Activated T-cell treated with anti-CD3 and anti-CD28 coated beads for 24 hours (primary cell): ENCODE measurements at regions not wholly inside any gene's neighbourhood (a gene's known extent, or its start where the extent isn't known, plus 50 kb on each side); places are given as distances from the start of the nearest gene placed in this dataset.
"Not testable (repeated sequence)": the region's sequence is repeated elsewhere in the genome, so short reads cannot be mapped to it uniquely, and the experiment has no call there.

Experiments
- DNase-seq: peaks from one replicate; pipeline ENCODE4 v3.0.0-alpha.2; 2020; ENCODE audit warnings: low read depth

- no peak for DNase-seq
These were observed 507.1 kb downstream of the CENPC start for GRCh38 chr4:67038228-67038566.

GRCh38 chr4:67037504-67038227 is 507.6 kb downstream of the CENPC start:
- no peak for DNase-seq

- DNase-seq: no peak
These were observed 508.5 kb downstream of the CENPC start for GRCh38 chr4:67036791-67037190.

GRCh38 chr4:67035986-67036385 is 509.3 kb downstream of the CENPC start:
- no peak for DNase-seq

- DNase-seq: no peak
These were observed 509.8 kb downstream of the CENPC start for GRCh38 chr4:67035501-67035900.

GRCh38 chr4:67030636-67031035 is 514.7 kb downstream of the CENPC start:
- no peak for DNase-seq

- DNase-seq: no peak
These were observed 524.9 kb downstream of the CENPC start for GRCh38 chr4:67020438-67020797.

- no peak for DNase-seq
These were observed 525.4 kb downstream of the CENPC start for GRCh38 chr4:67019686-67020437.

GRCh38 chr4:67014592-67014991 is 530.7 kb downstream of the CENPC start:
- no peak for DNase-seq

GRCh38 chr4:67006791-67007190 is 538.5 kb downstream of the CENPC start:
- no peak for DNase-seq

GRCh38 chr4:66991521-66991920 is 553.8 kb downstream of the CENPC start:
- no peak for DNase-seq

GRCh38 chr4:66974665-66975064 is 570.6 kb downstream of the CENPC start:
- DNase-seq: no peak

- no peak for DNase-seq
These were observed 573.2 kb downstream of the CENPC start for GRCh38 chr4:66972087-66972486.

- DNase-seq: no peak
These were observed 580.8 kb downstream of the CENPC start for GRCh38 chr4:66964467-66964866.

GRCh38 chr4:66963084-66963483 is 582.2 kb downstream of the CENPC start:
- DNase-seq: no peak

- no peak for DNase-seq
These were observed 586.1 kb downstream of the CENPC start for GRCh38 chr4:66959207-66959606.

GRCh38 chr4:66956852-66957251 is 588.5 kb downstream of the CENPC start:
- DNase-seq: no peak

- DNase-seq: no peak
These were observed 588.9 kb downstream of the CENPC start for GRCh38 chr4:66956426-66956825.

GRCh38 chr4:66955784-66956183 is 589.5 kb downstream of the CENPC start:
- DNase-seq: no peak

GRCh38 chr4:66949419-66949818 is 595.9 kb downstream of the CENPC start:
- DNase-seq: no peak

- no peak for DNase-seq
These were observed 598.5 kb downstream of the CENPC start for GRCh38 chr4:66946761-66947160.

- no peak for DNase-seq
These were observed 602.2 kb downstream of the CENPC start for GRCh38 chr4:66943112-66943511.

- not testable (repeated sequence) for DNase-seq
These were observed 613.3 kb downstream of the CENPC start for GRCh38 chr4:66931981-66932380.

- DNase-seq: no peak
These were observed 615.1 kb downstream of the CENPC start for GRCh38 chr4:66930206-66930605.
